ENCODE measurements at regions not wholly inside any gene's neighbourhood (a gene's known extent, or its start where the extent isn't known, plus 50 kb on each side); places are given as distances from the start of the nearest gene placed in this dataset.

GRCh38 chr3:76866729-76867408 is 173.0 kb upstream of the ROBO2 start:
- H4K91ac ChIP-seq (replicated peaks; ENCODE audit: insufficient read length, low read length), result no peak overlapping the region
- H2BK20ac ChIP-seq (ENCODE audit: low read length), result no peak overlapping the region
- no peak overlapping the region for H2AK5ac ChIP-seq (ENCODE audit: low read depth, low read length)
- no peaks in the 10 kb centered on the region for H3K9me3 ChIP-seq (ENCODE audit: insufficient read depth in 2 of 2, low read depth in 1 of 2, low read length in 1 of 2)
- H3K79me1 ChIP-seq (ENCODE audit: low read depth, low read length), result no peaks in the 10 kb centered on the region
- H3K56ac ChIP-seq (replicated peaks; ENCODE audit: insufficient read length, low read depth, low read length), result no peak overlapping the region
- no peaks in the 10 kb centered on the region for H3K27me3 ChIP-seq (replicated peaks in 1 of 4; ENCODE audit: control insufficient read depth in 3 of 4, extremely low read depth in 1 of 4, insufficient read depth in 3 of 4, low read length in 3 of 4)
- H2BK12ac ChIP-seq (ENCODE audit: low read depth, low read length), result no peak overlapping the region
- no peaks in the 10 kb centered on the region for H3K4me1 ChIP-seq (replicated peaks in 1 of 4; ENCODE audit: control insufficient read depth in 3 of 4, insufficient read depth in 4 of 4, low read length in 3 of 4)
- H2BK120ac ChIP-seq (replicated peaks; ENCODE audit: low read depth, low read length), result no peak overlapping the region
- no peaks in the 10 kb centered on the region for H3K23me2 ChIP-seq (ENCODE audit: low read depth, low read length)
- H3K9ac ChIP-seq (replicated peaks in 1 of 4; ENCODE audit: extremely low read depth in 1 of 4, low read depth in 3 of 4, low read length in 3 of 4), result no peak overlapping the region
- no peak for DNase-seq (ENCODE audit: low read depth in 1 of 2, low spot score in 2 of 2)
- no peak overlapping the region for H3K14ac ChIP-seq (ENCODE audit: insufficient read length)
- no peak overlapping the region for H3K27ac ChIP-seq (ENCODE audit: low read depth, low read length)
- no peak for TF ChIP-seq NRF1 (IDR thresholded peaks at IDR 0.05; ENCODE audit: low read depth, low read length)
- ChIA-PET CTCF (ENCODE audit: partially characterized antibody) (no interaction called here), POLR2A (ENCODE audit: partially characterized antibody) (no interaction called here)
- WGBS, 2 experiments (ENCODE audit: extremely low coverage in 1 of 2, insufficient coverage in 1 of 2, insufficient read length in 1 of 2, insufficient replicate concordance in 2 of 2, low coverage in 1 of 2, low lambda C conversion rate in 2 of 2, missing lambda C conversion rate in 1 of 2), result 93% methylated on average over 5 of the region's 5 CpGs; no CpG with 5 or more reads in 1 of the 2 experiments
- no peaks in the 10 kb centered on the region for H3K79me2 ChIP-seq (ENCODE audit: control insufficient read depth in 1 of 2, insufficient read depth in 2 of 2, low read length in 2 of 2)
- FAIRE-seq, result no peak
- H3K36me3 ChIP-seq (ENCODE audit: control insufficient read depth in 2 of 4, insufficient read depth in 4 of 4, low read length in 3 of 4), result no peaks in the 10 kb centered on the region
- no peak overlapping the region for H2BK15ac ChIP-seq (ENCODE audit: low read length)
- no peak overlapping the region for H3K4ac ChIP-seq (replicated peaks; ENCODE audit: insufficient read length, low read depth, low read length)
- no peak overlapping the region for H3K23ac ChIP-seq (ENCODE audit: insufficient read length)
- no peak overlapping the region for H2AFZ ChIP-seq (ENCODE audit: low read length)
- no peak overlapping the region for H4K5ac ChIP-seq (ENCODE audit: insufficient read length, low read depth, low read length)
- no peak overlapping the region for H4K8ac ChIP-seq (ENCODE audit: extremely low read depth, insufficient read depth, low read length)
- H4K20me1 ChIP-seq (replicated peaks in 1 of 2; ENCODE audit: control insufficient read depth in 1 of 2, insufficient read depth in 2 of 2, low read length in 2 of 2), result no peaks in the 10 kb centered on the region
- no peak overlapping the region for H2BK5ac ChIP-seq (ENCODE audit: low read depth, low read length)
- no peak overlapping the region for H3K18ac ChIP-seq (ENCODE audit: extremely low read depth, low read length)
- H3K4me2 ChIP-seq (ENCODE audit: insufficient read depth in 1 of 2, low read depth in 2 of 2, low read length in 2 of 2), result no peak overlapping the region
- H3K4me3 ChIP-seq (ENCODE audit: extremely low read depth in 1 of 4, insufficient read depth in 2 of 4, low read depth in 3 of 4, low read length in 4 of 4), result no peak overlapping the region

Data from H1 (cell line).